GM23338 (cell line): ENCODE measurements at regions not wholly inside any gene's neighbourhood (a gene's known extent, or its start where the extent isn't known, plus 50 kb on each side); places are given as distances from the start of the nearest gene placed in this dataset.

Experiments
- ATAC-seq: fragments of 200-7000 bp; cut with Tn5 transposase; 3 replicates; pipeline ENCODE4 v1.9.1; 2020
- DNase-seq: peaks from one replicate; pipeline ENCODE4 v3.0.0-alpha.2; 2015; ENCODE audit warnings: low spot score
- H2AFZ ChIP-seq: fragments of 200-600 bp; sonication (generic); 2 replicates; pipeline ENCODE4 v1.8.0; 2016; ENCODE audit warnings: antibody characterized with exemption, mild to moderate bottlenecking, moderate library complexity
- H3F3A ChIP-seq: fragments of 200-600 bp; sonication (generic); replicated peaks from 2 replicates; pipeline ENCODE4 v1.8.0; 2017; ENCODE audit warnings: antibody characterized with exemption, mixed run types, low read depth
- H3K27ac ChIP-seq: fragments of 200-600 bp; sonication (generic); 2 replicates; pipeline ENCODE4 v1.6.1; 2016; ENCODE audit warnings: low read depth
- H3K27me3 ChIP-seq: fragments of 200-600 bp; sonication (generic); 2 replicates; pipeline ENCODE4 v1.8.0; 2016; ENCODE audit warnings: mild to moderate bottlenecking, mixed run types, moderate library complexity; ENCODE audit not compliant: insufficient read depth
- H3K36me3 ChIP-seq: fragments of 200-600 bp; sonication (generic); 2 replicates; pipeline ENCODE4 v1.8.0; 2016; ENCODE audit warnings: mild to moderate bottlenecking; ENCODE audit not compliant: insufficient read depth
- H3K4me1 ChIP-seq: fragments of 200-600 bp; sonication (generic); 2 replicates; pipeline ENCODE4 v1.8.0; 2016; ENCODE audit warnings: mild to moderate bottlenecking, moderate library complexity; ENCODE audit not compliant: insufficient read depth
- H3K4me2 ChIP-seq: fragments of 200-600 bp; sonication (generic); 2 replicates; pipeline ENCODE4 v1.7.1; 2017; ENCODE audit warnings: mixed run types
- H3K4me3 ChIP-seq: fragments of 200-600 bp; sonication (generic); 2 replicates; pipeline ENCODE4 v1.6.1; 2016; ENCODE audit warnings: mixed run types
- H3K79me2 ChIP-seq: fragments of 200-600 bp; sonication (generic); replicated peaks from 2 replicates; pipeline ENCODE4 v1.8.0; 2017; ENCODE audit warnings: mild to moderate bottlenecking; ENCODE audit not compliant: insufficient read depth
- H3K9me2 ChIP-seq: fragments of 200-600 bp; sonication (generic); 2 replicates; pipeline ENCODE4 v1.8.0; 2017; ENCODE audit not compliant: insufficient read depth
- H4K20me1 ChIP-seq: fragments of 200-600 bp; sonication (generic); replicated peaks from 2 replicates; pipeline ENCODE4 v1.8.0; 2017; ENCODE audit warnings: mild to moderate bottlenecking; ENCODE audit not compliant: insufficient read depth
- H3K27ac Mint-ChIP-seq: 2 replicates; pipeline ENCODE4 v1.8.0; 2020; ENCODE audit warnings: inconsistent platforms, mild to moderate bottlenecking, moderate library complexity, mixed read lengths
- H3K27me3 Mint-ChIP-seq: 3 replicates; pipeline ENCODE4 v1.8.0; 2022; ENCODE audit warnings: low read depth, mild to moderate bottlenecking, moderate library complexity, mixed read lengths, inconsistent platforms; ENCODE audit not compliant: insufficient read depth, poor library complexity
- H3K36me3 Mint-ChIP-seq: 3 replicates; pipeline ENCODE4 v1.8.0; 2021; ENCODE audit warnings: low read depth, mild to moderate bottlenecking, inconsistent platforms, moderate library complexity, mixed read lengths
- H3K4me1 Mint-ChIP-seq: 3 replicates; pipeline ENCODE4 v1.8.0; 2020; ENCODE audit warnings: mild to moderate bottlenecking, inconsistent platforms, mixed read lengths
- H3K4me3 Mint-ChIP-seq: 3 replicates; pipeline ENCODE4 v1.8.0; 2021; ENCODE audit warnings: moderate library complexity, mild to moderate bottlenecking, inconsistent platforms, mixed read lengths
- H3K9me3 Mint-ChIP-seq: 3 replicates; pipeline ENCODE4 v1.8.0; 2020; ENCODE audit warnings: moderate library complexity, mild to moderate bottlenecking, inconsistent platforms, mixed read lengths
- CREB1 ChIP-seq: fragments of 250-450 bp; sonication (Bioruptor Pico); IDR thresholded peaks from 2 replicates; pipeline ENCODE4 v1.5.0; 2020; ENCODE audit warnings: low read depth, mild to moderate bottlenecking, moderate library complexity
- EZH2phosphoT487 ChIP-seq: fragments of 200-600 bp; sonication (generic); IDR thresholded peaks from one replicate; pipeline ENCODE4 v1.8.1; 2018; ENCODE audit warnings: antibody characterized with exemption; ENCODE audit not compliant: unreplicated experiment
- JUNB ChIP-seq: IDR thresholded peaks from one replicate; pipeline ENCODE4 v1.6.1; 2016; ENCODE audit warnings: antibody characterized with exemption; ENCODE audit not compliant: unreplicated experiment
- NANOG ChIP-seq: IDR thresholded peaks from 2 replicates; pipeline ENCODE4 v1.6.1; 2016; ENCODE audit warnings: antibody characterized with exemption, borderline replicate concordance
- REST ChIP-seq: IDR thresholded peaks from one replicate; pipeline ENCODE4 v1.6.1; 2018; ENCODE audit warnings: antibody characterized with exemption; ENCODE audit not compliant: unreplicated experiment
- STAT1 ChIP-seq: IDR thresholded peaks from one replicate; pipeline ENCODE4 v1.6.1; 2016; ENCODE audit warnings: antibody characterized with exemption; ENCODE audit not compliant: unreplicated experiment
- ZNF114 ChIP-seq: fragments of 250-450 bp; sonication (Bioruptor Pico); IDR thresholded peaks from 2 replicates; pipeline ENCODE4 v1.5.0; 2020; ENCODE audit warnings: mild to moderate bottlenecking, moderate library complexity
- ZNF331 ChIP-seq: fragments of 250-450 bp; sonication (Bioruptor Pico); IDR thresholded peaks from 2 replicates; pipeline ENCODE4 v1.5.0; 2020; ENCODE audit warnings: low read depth, mild to moderate bottlenecking, moderate library complexity
- ZNF462 ChIP-seq: fragments of 250-450 bp; sonication (Bioruptor Pico); IDR thresholded peaks from 2 replicates; pipeline ENCODE4 v1.5.0; 2020; ENCODE audit warnings: mild to moderate bottlenecking, moderate library complexity
- TF ChIP-seq, protein P1 (sequence below): IDR thresholded peaks from 2 replicates; pipeline ENCODE4 v1.6.1; 2016; ENCODE audit warnings: antibody characterized with exemption

DNA sequence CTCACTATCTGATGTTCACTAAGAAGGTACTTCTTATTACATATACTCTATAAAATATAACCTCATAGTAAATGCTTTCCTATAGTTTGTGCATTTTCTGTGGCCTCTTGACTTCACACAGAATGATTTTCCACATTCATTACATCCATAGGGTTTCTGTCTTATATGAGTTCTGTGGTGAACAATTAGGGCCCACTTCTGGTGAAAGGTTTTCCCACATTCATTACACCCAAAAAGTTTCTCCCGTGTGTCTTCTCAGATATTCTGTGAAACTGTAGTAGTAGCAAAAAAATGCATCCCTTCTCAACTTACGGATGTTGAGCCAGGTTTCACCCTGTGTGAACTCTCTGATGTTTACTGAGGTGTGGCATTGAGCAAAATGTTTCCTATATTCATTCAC is 119.3 kb downstream of the ZNF33B start (continued):
- TF ChIP-seq ZNF114 (CRISPR knock-in tag) (no peak), NANOG (no peak), JUNB (no peak)

DNA sequence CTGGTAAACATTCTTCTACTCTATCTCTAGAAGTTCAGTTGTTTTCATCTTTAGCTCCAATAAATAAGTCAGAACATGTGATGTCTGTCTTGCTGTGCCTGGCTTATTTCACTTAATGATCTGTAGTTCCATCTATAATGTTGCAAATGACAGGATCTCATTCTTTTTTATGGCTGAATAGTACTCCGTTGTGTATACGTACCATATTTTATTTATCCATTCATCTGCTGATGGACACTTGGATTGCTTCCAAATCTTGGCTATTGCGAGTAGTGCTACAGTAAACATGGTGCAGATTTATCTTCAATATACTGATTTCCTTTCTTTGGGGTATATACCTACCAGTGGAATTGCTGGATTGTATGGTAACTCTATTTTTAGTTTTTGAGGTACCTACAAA is 124.4 kb downstream of the ZNF33B start:
- H3K79me2 ChIP-seq: no peaks in the 10 kb centered on the region
- Mint-ChIP-seq H3K27ac (no peak overlapping the region), H3K36me3 (peaks cover 52% of the 10 kb centered on the region), H3K4me3 (no peak overlapping the region), H3K27me3 (peaks cover 1% of the 10 kb centered on the region), H3K9me3 (peaks cover 98% of the 10 kb centered on the region), H3K4me1 (no peaks in the 10 kb centered on the region)
- no peak overlapping the region for H3K27ac ChIP-seq
- ATAC-seq: no peak
- TF ChIP-seq ZNF114 (CRISPR knock-in tag): no peak
- TF ChIP-seq JUNB: no peak
- no peak for TF ChIP-seq NANOG
- no peak for TF ChIP-seq ZNF331 (CRISPR knock-in tag)
- peaks cover 13% of the 10 kb centered on the region; the same call in 1 of the 2 replicates for H3K36me3 ChIP-seq
- H3K4me2 ChIP-seq: no peak overlapping the region
- no peak overlapping the region for H2AFZ ChIP-seq
- no peaks in the 10 kb centered on the region for H4K20me1 ChIP-seq
- no peaks in the 10 kb centered on the region for H3K9me2 ChIP-seq
- H3K4me3 ChIP-seq: no peak overlapping the region
- H3K27me3 ChIP-seq: no peaks in the 10 kb centered on the region
- no peaks in the 10 kb centered on the region for H3F3A ChIP-seq
- DNase-seq: no peak
- no peaks in the 10 kb centered on the region for H3K4me1 ChIP-seq

GRCh38 chr10:42491801-42492200 is 146.6 kb downstream of the ZNF33B start:
- H3K36me3 ChIP-seq: no peaks in the 10 kb centered on the region
- no peak overlapping the region for H3K27ac ChIP-seq
- Mint-ChIP-seq H3K4me3 (no peak overlapping the region), H3K4me1 (no peaks in the 10 kb centered on the region), H3K27ac (no peak overlapping the region), H3K36me3 (peaks cover 34% of the 10 kb centered on the region), H3K27me3 (peaks cover 2% of the 10 kb centered on the region), H3K9me3 (peaks cover 100% of the 10 kb centered on the region)
- H3K4me1 ChIP-seq: no peaks in the 10 kb centered on the region
- H3K4me3 ChIP-seq: no peak overlapping the region
- no peaks in the 10 kb centered on the region for H3F3A ChIP-seq
- no peaks in the 10 kb centered on the region for H4K20me1 ChIP-seq
- ATAC-seq: no peak
- H3K79me2 ChIP-seq: no peaks in the 10 kb centered on the region
- H2AFZ ChIP-seq: no peak overlapping the region
- no peak overlapping the region for H3K4me2 ChIP-seq
- no peaks in the 10 kb centered on the region for H3K9me2 ChIP-seq
- H3K27me3 ChIP-seq: no peaks in the 10 kb centered on the region
- no peak for DNase-seq
- TF ChIP-seq CREB1 (no peak), REST (no peak), ZNF114 (CRISPR knock-in tag) (no peak), STAT1 (no peak), EZH2phosphoT487 (no peak), ZNF331 (CRISPR knock-in tag) (no peak), ZNF462 (CRISPR knock-in tag) (no peak), NANOG (no peak), JUNB (no peak)
- TF ChIP-seq, protein P1, sequence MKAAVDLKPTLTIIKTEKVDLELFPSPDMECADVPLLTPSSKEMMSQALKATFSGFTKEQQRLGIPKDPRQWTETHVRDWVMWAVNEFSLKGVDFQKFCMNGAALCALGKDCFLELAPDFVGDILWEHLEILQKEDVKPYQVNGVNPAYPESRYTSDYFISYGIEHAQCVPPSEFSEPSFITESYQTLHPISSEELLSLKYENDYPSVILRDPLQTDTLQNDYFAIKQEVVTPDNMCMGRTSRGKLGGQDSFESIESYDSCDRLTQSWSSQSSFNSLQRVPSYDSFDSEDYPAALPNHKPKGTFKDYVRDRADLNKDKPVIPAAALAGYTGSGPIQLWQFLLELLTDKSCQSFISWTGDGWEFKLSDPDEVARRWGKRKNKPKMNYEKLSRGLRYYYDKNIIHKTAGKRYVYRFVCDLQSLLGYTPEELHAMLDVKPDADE: no peak
